Heart right ventricle (tissue), 16 donors: ENCODE measurements at regions not wholly inside any gene's neighbourhood (a gene's known extent, or its start where the extent isn't known, plus 50 kb on each side); places are given as distances from the start of the nearest gene placed in this dataset.
"Not testable (repeated sequence)": the region's sequence is repeated elsewhere in the genome, so short reads cannot be mapped to it uniquely, and the experiment has no call there.

ENCODE experiments used
- ATAC-seq, 8 donors: fragments of 200-7000 bp; cut with Tn5 transposase; one replicate each; pipeline ENCODE4 v1.9.1; 2020; ENCODE audit warnings: mild to moderate bottlenecking in 8 of 8, moderate library complexity in 8 of 8, moderate number of reproducible peaks in 1 of 8
- DNase-seq, 2 donors: peaks; one replicate each; pipeline ENCODE4 v3.0.0-alpha.2; 2020
- H3K27ac ChIP-seq, 10 donors: fragments of 200-600 bp; sonication (generic) in 2 of 10; one replicate each; pipeline versions ENCODE4 v1.5.0 to v1.8.0; 2020 to 2022; ENCODE audit warnings: mild to moderate bottlenecking in 3 of 10
- H3K27me3 ChIP-seq, 7 donors: fragments of 200-600 bp; one replicate each; pipeline ENCODE4 v1.8.0; 2021 to 2022; ENCODE audit warnings: mild to moderate bottlenecking in 2 of 7
- H3K36me3 ChIP-seq, 9 donors: fragments of 200-600 bp; sonication (generic) in 1 of 9; one replicate each; pipeline versions ENCODE4 v1.5.0 to v1.8.0; 2020 to 2022; ENCODE audit warnings: mild to moderate bottlenecking in 2 of 9
- H3K4me1 ChIP-seq, 9 donors: fragments of 200-600 bp; sonication (generic) in 1 of 9; one replicate each; pipeline versions ENCODE4 v1.5.0 to v1.8.0; 2020 to 2022; ENCODE audit warnings: mild to moderate bottlenecking in 4 of 9
- H3K4me3 ChIP-seq, 10 donors: fragments of 200-600 bp; sonication (generic) in 2 of 10; one replicate each; pipeline versions ENCODE4 v1.5.0 to v1.8.0; 2020 to 2022; ENCODE audit warnings: mild to moderate bottlenecking in 7 of 10, moderate library complexity in 2 of 10
- H3K9me3 ChIP-seq, 11 donors: fragments of 200-600 bp in 10 of 11; sonication (generic) in 2 of 11; one replicate each; pipeline versions ENCODE4 v1.5.0 to v1.8.0; 2013 to 2022; ENCODE audit warnings: mild to moderate bottlenecking in 2 of 11, control low read depth in 1 of 11, moderate library complexity in 1 of 11
- WGBS, 2 donors: extraction: QIAGEN DNeasy Blood & Tissue Kit; methylation state at CpG; one replicate each; pipeline ENCODE4 v1.1.7; 2013; ENCODE audit warnings: inconsistent platforms in 1 of 2; 5-methylcytosine and 5-hydroxymethylcytosine counted together
- intact Hi-C, 10 donors: fragments of 100-400 bp; cut with DNase I; formaldehyde crosslinking; loops; one replicate each; pipeline versions ENCODE4 v1.11.1 to v1.14.2; 2022
- donor health status: Arrhythmogenic right ventricular cardiomyopathy.
- donor health status: ischemic (EF 13 %, LVEDD 7.1; RV severe dilation, severe dysfunction).
- donor health status: healthy with polysubstance abuse.
- donor health status: DM: no; HTN: yes; CAD: no.
- donor health status: DM: no; HTN: no; CAD: no.
- donor health status: ischemic (EF 25% LVEDD 6.9; RV normal size, moderate dysfunction).
- donor health status: ischemic (EF 25% LVEDD 5.7; RV mildly dilated, moderate dysfunction).
- donor health status: healthy.
- donor health status: DM: yes; HTN: yes; CAD: no.
- donor health status: Ischemic cardiomyopathy.
- donor health status: ischemic (EF 35%, LVEDD 5.7; RV mildly dilated, moderate dysfunction).
- donor health status: nonischemic (EF 11% LVEDD 7.7; RV severe dilation, severe dysfunction).
- donor health status: DM: yes; HTN: yes; CAD: no.
- donor health status: PGD.
- donor health status: ischemic (EF 29% LVEDD 5.4; RV normal size, mild dysfunction).
- donor health status: nonischemic (EF 23%, LVEDD 6.1; RV moderate dilation, normal function).

DNA sequence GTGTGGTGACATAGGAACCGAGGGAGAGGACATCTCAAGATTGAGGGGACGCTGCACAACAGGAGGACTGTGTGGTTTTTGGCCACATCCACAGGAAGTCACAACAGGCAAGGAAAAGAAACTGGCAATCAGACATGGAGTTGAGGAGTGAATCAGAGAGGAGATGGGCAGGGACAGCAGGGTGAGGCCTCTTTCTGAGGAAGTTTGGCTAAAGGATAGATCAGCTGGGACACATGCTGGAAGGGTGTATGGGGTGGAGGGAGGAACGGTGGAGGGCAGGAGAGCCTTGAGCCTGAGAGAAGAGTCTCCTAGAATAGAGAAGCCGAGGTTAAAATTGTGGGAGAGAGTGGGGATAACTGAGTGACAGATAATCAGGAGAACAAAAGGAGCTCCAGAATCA is 75.1 kb upstream of the CIDEA start:
- H3K36me3 ChIP-seq, H3K27ac ChIP-seq, H3K4me3 ChIP-seq, H3K9me3 ChIP-seq, ATAC-seq, intact Hi-C loops, H3K27me3 ChIP-seq, H3K4me1 ChIP-seq, DNase-seq: not testable (repeated sequence)
- WGBS, 2 donors = 24 to 53% methylated on average over 2 to 3 of the region's 4 CpGs

DNA sequence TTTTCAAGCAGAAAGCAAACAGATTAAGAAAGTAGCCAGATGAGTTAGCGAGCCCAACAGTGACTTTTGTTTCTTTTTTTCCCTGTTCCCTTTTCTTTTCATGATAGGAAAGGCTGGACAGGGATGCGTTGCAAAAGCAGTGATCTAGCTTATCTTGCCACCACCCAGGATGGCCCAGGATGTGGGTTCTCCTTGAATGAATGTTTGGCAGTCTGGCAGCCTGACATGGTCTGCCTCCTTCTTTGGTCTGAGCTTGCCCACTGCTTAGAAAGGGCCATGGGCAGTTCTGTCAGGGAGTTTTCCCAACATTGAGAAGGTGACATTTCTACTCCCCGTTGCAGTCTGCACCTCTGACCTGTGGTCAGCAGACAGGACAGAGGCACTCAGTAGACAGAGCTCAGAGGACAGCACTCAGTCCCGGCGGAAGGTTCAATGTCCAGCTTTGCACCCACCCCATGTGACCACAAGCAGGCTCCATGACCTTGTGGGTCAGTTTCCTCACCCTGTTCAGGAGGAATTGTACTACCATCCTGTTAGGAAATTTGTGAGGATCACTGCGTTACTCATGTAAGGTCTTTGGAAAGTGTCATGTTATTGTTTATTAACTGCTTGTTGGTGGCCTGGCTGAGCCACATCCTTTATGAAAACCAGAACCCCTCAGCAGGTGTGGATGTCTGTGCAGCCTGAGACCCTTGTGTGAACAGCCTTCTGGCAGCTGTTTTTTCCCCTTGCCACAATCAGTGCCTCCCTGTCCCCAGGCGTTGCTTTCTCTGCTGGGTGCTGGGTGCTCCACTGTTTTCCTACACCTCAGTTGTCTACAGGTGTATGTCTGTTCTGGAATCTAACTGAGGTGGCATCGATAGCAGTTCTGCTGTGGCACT is 74.2 kb upstream of the CIDEA start:
- H3K27ac ChIP-seq, ATAC-seq, DNase-seq, H3K36me3 ChIP-seq, H3K9me3 ChIP-seq, H3K27me3 ChIP-seq, intact Hi-C loops, H3K4me3 ChIP-seq, H3K4me1 ChIP-seq: not testable (repeated sequence)
- WGBS, 2 donors = 56% methylated on average over 1 of the region's 8 CpGs; no CpG with 5 or more reads in 1 of the 2 donors

DNA sequence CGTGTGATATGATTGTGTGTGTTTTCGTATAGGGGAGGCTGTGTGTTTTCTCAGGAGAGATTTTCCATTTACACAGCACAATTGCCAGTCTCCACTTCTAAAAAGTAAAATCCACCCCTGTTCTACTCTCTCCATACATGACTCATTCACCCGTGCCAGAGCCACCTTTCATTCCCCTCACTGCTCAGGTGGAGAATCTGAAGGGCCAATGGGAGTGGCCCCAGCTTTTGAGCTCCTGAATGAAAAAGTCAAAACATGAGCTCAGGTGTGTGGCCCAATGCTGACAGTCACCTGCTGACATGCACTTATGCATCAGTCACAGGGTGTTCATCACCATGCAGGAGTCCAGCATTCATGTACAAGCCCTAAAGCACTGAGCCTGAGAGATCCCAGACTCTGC is 55.4 kb upstream of the CIDEA start:
- DNase-seq, ATAC-seq, H3K27ac ChIP-seq, H3K27me3 ChIP-seq, H3K9me3 ChIP-seq, H3K4me1 ChIP-seq, intact Hi-C loops, H3K36me3 ChIP-seq, H3K4me3 ChIP-seq: not testable (repeated sequence)
- 79 to 80% methylated on average over 3 of the region's 3 CpGs for WGBS, 2 donors

DNA sequence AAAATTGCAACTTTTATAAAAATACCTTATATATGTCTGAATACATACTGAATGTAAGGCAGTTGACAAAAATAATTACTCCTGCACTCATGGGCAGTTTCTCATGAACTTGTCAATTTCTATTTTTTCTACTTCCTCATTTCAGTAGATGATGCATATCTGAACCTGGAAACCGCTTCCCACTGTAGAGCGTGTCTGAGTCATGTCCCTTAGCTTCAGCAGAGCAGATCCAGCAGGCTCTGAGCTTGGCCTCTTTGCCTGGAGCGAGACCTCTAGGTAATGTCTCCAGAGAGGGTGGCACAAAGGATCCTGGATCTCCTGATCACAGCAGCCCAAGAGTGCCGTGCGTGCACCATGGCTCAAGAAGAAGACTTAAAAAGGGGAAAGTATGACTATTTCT is 54.0 kb upstream of the CIDEA start:
- DNase-seq, H3K36me3 ChIP-seq, intact Hi-C loops, H3K4me3 ChIP-seq, H3K27ac ChIP-seq, H3K9me3 ChIP-seq, H3K4me1 ChIP-seq, H3K27me3 ChIP-seq: not testable (repeated sequence)
- 70 to 80% methylated on average over 5 of the region's 5 CpGs for WGBS, 2 donors
- peak in 1 of 8 donors; percentile 52 for ATAC-seq
